ENCODE measurements at regions not wholly inside any gene's neighbourhood (a gene's known extent, or its start where the extent isn't known, plus 50 kb on each side); places are given as distances from the start of the nearest gene placed in this dataset.

GRCh38 chr1:173424143-173424542 lies 53.0 kb upstream of the PRDX6 start:
- no peak for DNase-seq

- no peak for DNase-seq
These were observed 52.2 kb upstream of the PRDX6 start for GRCh38 chr1:173424782-173425407.

- DNase-seq, result no peak
These were observed 51.1 kb upstream of the PRDX6 start for GRCh38 chr1:173426057-173426456.

- DNase-seq, result no peak
These were observed 49.7 kb upstream of the PRDX6 start for GRCh38 chr1:173427146-173428054.
